ENCODE measurements at regions not wholly inside any gene's neighbourhood (a gene's known extent, or its start where the extent isn't known, plus 50 kb on each side); places are given as distances from the start of the nearest gene placed in this dataset.

DNA sequence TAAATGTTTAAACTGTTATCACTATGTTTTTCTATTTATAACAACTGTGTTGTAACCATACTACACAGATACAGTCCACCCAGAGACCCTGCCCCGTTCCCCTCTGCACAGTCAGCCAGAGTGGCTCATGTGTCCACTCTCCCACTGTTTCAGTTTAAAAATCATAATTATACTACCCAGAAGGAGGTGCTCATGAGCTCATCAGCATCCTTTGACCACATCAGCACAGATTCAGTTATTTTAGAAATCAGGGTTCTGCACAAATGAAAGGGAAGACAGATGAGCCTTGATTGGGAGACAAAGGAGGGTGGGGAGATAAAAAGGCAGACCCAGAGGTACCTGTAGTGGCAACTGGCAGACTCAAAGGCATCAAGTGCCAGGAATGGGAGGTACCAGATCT, 124.3 kb downstream of the RCN1 start:
- no peak overlapping the region for H3K9ac ChIP-seq
- H3K4me1 ChIP-seq (ENCODE audit: low read depth, poor library complexity, severe bottlenecking) = no peaks in the 10 kb centered on the region
- H3K27ac ChIP-seq = no peak overlapping the region
- H3K4me2 ChIP-seq = no peak overlapping the region
- no peaks in the 10 kb centered on the region for H4K20me1 ChIP-seq (ENCODE audit: insufficient read depth)
- no peaks in the 10 kb centered on the region for H3K79me2 ChIP-seq (ENCODE audit: insufficient read depth, low read depth)
- H3K27me3 ChIP-seq (ENCODE audit: insufficient read depth, low read depth) = no peaks in the 10 kb centered on the region
- no peaks in the 10 kb centered on the region for H3K36me3 ChIP-seq (ENCODE audit: insufficient read depth)
- no peak overlapping the region for H3K4me3 ChIP-seq (IDR thresholded peaks at IDR 0.05; ENCODE audit: insufficient read depth, low read depth, low read length)
- TF ChIP-seq, protein P1, sequence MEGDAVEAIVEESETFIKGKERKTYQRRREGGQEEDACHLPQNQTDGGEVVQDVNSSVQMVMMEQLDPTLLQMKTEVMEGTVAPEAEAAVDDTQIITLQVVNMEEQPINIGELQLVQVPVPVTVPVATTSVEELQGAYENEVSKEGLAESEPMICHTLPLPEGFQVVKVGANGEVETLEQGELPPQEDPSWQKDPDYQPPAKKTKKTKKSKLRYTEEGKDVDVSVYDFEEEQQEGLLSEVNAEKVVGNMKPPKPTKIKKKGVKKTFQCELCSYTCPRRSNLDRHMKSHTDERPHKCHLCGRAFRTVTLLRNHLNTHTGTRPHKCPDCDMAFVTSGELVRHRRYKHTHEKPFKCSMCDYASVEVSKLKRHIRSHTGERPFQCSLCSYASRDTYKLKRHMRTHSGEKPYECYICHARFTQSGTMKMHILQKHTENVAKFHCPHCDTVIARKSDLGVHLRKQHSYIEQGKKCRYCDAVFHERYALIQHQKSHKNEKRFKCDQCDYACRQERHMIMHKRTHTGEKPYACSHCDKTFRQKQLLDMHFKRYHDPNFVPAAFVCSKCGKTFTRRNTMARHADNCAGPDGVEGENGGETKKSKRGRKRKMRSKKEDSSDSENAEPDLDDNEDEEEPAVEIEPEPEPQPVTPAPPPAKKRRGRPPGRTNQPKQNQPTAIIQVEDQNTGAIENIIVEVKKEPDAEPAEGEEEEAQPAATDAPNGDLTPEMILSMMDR (conservative IDR thresholded peaks at IDR 0.05; ENCODE audit: low read depth, low read length) = no peak
- no peak overlapping the region for H2AFZ ChIP-seq (ENCODE audit: low read depth)

DNA sequence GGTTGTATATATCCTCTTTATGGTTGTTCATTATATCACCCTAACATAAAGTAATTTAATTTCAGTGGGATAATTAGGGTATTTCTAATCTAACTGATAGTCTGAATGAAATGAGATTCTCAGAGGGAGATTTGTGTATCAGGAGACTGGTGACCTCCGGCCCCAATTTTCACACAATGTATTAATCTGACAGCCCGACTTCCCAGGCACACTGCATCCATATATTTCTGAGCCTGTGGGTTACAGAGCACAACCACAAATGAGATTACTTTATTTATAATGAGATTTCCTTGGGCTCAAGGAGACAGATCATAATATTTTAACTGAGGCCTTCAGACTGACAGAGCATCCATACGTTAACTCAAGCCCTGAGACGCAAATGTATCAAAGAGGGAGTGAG, 125.9 kb downstream of the RCN1 start:
- no peak overlapping the region for H2AFZ ChIP-seq (ENCODE audit: low read depth)
- TF ChIP-seq, protein P1 (conservative IDR thresholded peaks at IDR 0.05; ENCODE audit: low read depth, low read length) = no peak

DNA sequence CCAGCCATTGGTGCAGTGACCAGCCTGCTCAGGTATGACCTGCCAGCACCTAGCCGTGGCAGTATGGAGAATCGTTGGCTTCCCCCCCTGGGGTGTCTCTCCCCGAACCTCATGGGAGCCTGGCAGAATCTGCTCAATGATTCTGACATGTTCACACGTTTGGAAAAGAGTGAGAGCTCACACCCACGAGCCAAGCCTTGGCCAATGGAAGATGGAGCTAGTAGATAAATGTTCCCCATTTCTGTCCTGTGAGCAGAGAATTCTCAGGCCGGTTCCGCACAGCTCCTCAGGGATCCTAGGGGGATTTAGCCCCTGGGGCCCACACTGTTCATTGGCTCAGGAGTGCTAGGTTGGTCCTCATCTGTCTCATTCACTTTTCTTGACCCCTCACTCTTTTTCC, 128.4 kb downstream of the RCN1 start:
- no peak overlapping the region for H3K4me2 ChIP-seq
- no peaks in the 10 kb centered on the region for H4K20me1 ChIP-seq (ENCODE audit: insufficient read depth)
- H3K4me1 ChIP-seq (ENCODE audit: low read depth, poor library complexity, severe bottlenecking) = no peaks in the 10 kb centered on the region
- H3K4me3 ChIP-seq (IDR thresholded peaks at IDR 0.05; ENCODE audit: insufficient read depth, low read depth, low read length) = no peak overlapping the region
- no peaks in the 10 kb centered on the region for H3K36me3 ChIP-seq (ENCODE audit: insufficient read depth)
- H3K9ac ChIP-seq = no peak overlapping the region
- H3K27me3 ChIP-seq (ENCODE audit: insufficient read depth, low read depth) = no peaks in the 10 kb centered on the region
- H3K27ac ChIP-seq = no peak overlapping the region
- H2AFZ ChIP-seq (ENCODE audit: low read depth) = no peak overlapping the region
- TF ChIP-seq, protein P1 (conservative IDR thresholded peaks at IDR 0.05; ENCODE audit: low read depth, low read length) = no peak
- H3K79me2 ChIP-seq (ENCODE audit: insufficient read depth, low read depth) = no peaks in the 10 kb centered on the region

More for the DNA sequence above, 125.9 kb downstream of the RCN1 start:
- Histone ChIP-seq H3K9ac (no peak overlapping the region), H3K4me1 (ENCODE audit: low read depth, poor library complexity, severe bottlenecking) (no peaks in the 10 kb centered on the region), H3K4me2 (no peak overlapping the region), H3K27ac (no peak overlapping the region), H3K36me3 (ENCODE audit: insufficient read depth) (no peaks in the 10 kb centered on the region), H3K79me2 (ENCODE audit: insufficient read depth, low read depth) (no peaks in the 10 kb centered on the region), H3K27me3 (ENCODE audit: insufficient read depth, low read depth) (no peaks in the 10 kb centered on the region), H4K20me1 (ENCODE audit: insufficient read depth) (no peaks in the 10 kb centered on the region), H3K4me3 (IDR thresholded peaks at IDR 0.05; ENCODE audit: insufficient read depth, low read depth, low read length) (no peak overlapping the region)

DNA sequence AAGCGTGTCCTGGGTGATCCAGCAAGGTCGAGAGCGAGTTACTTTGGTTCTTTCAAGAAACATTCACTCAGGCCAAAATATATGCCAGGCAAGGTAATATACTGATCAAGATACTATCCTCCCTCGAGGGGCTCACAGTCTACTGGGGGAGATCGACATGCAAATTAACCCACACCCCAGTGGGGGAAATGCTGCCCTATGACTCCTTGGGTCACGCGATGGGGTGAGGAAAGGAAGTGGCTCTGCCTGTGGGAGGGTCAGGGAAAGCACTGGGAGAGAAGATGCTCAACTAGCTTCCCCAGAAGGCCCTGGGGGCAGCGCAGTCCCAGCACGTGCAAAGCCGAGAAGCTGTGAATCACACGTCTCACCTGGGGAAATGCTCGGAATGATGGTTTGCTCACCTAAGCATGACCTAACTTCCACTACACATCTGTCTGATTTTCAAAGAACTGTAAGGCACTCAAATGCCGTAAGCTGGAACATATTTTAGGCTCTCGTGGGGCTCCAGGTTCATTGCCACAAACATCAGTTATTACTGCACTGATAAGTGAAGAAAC, 130.7 kb downstream of the RCN1 start:
- Histone ChIP-seq H3K27ac (no peak overlapping the region), H3K27me3 (ENCODE audit: insufficient read depth, low read depth) (no peaks in the 10 kb centered on the region), H3K4me2 (no peak overlapping the region), H3K4me1 (ENCODE audit: low read depth, poor library complexity, severe bottlenecking) (no peaks in the 10 kb centered on the region), H4K20me1 (ENCODE audit: insufficient read depth) (no peaks in the 10 kb centered on the region), H2AFZ (ENCODE audit: low read depth) (no peak overlapping the region), H3K79me2 (ENCODE audit: insufficient read depth, low read depth) (no peaks in the 10 kb centered on the region), H3K36me3 (ENCODE audit: insufficient read depth) (no peaks in the 10 kb centered on the region), H3K9ac (no peak overlapping the region), H3K4me3 (IDR thresholded peaks at IDR 0.05; ENCODE audit: insufficient read depth, low read depth, low read length) (no peak overlapping the region)
- TF ChIP-seq, protein P1 (conservative IDR thresholded peaks at IDR 0.05; ENCODE audit: low read depth, low read length) = no peak
